GM19023 (cell line): ENCODE measurements at regions not wholly inside any gene's neighbourhood (a gene's known extent, or its start where the extent isn't known, plus 50 kb on each side); places are given as distances from the start of the nearest gene placed in this dataset.
"Not testable (repeated sequence)": the region's sequence is repeated elsewhere in the genome, so short reads cannot be mapped to it uniquely, and the experiment has no call there.

Source experiments
- ATAC-seq: cut with Tn5 transposase; IDR thresholded peaks from one replicate; pipeline ENCODE4 v1.9.1; 2021; ENCODE audit warnings: mild to moderate bottlenecking, moderate library complexity; ENCODE audit not compliant: unreplicated experiment

DNA sequence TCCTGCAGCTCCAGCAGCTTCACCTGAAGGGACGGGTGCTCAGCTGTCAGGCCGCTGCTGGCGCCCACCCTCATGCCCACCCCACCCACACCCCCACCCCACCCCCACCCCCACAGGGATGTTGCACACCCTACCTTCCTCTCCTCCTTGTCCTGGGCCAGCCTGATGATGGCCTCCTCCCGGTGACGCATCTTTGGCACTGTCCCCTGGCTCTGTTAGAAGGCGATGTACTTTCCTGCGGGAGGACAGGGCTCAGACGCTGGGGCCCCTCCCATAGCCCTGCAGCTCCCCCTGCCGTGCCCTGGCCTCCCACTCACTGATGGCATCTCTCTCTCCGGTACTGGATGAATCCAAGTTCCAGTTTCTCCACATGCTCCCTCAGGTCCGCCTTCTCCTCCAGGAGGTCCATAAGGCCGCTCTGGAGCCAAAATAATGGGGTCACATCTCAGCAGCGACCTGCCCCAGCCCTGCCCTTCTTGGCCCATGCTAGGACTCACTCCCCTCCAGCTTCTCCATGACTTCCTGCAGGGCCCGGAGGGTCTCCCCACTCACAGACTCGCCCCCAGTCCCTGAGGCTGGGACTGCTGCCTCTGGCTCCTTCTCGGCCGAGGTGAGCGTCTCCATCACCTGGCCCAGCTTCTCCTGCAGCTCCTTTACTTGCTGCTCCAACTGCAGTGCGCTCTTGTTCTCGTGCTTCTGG, 55.2 kb downstream of the GOLGA8B start:
- not testable (repeated sequence) for ATAC-seq

DNA sequence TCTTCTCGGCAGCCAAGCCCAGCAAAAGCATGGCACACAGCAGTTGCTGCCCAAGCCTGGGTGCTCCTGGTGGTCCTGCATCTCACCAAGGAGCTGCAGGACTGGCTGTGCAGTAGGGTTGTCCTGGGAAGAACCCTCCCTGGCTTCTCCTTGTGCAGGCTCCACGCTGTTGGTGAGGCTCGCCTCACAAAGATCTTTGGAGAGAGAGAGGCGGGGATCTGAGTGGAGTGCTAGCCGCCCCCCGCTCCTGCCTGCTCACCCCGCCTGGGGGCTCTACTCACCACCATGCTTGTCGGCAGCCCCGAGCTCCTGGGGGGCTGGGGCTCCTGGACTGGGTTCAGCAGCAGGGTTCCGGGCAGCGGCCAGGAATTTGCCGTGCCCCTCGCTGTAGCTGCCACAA, 55.8 kb downstream of the GOLGA8B start:
- not testable (repeated sequence) for ATAC-seq

DNA sequence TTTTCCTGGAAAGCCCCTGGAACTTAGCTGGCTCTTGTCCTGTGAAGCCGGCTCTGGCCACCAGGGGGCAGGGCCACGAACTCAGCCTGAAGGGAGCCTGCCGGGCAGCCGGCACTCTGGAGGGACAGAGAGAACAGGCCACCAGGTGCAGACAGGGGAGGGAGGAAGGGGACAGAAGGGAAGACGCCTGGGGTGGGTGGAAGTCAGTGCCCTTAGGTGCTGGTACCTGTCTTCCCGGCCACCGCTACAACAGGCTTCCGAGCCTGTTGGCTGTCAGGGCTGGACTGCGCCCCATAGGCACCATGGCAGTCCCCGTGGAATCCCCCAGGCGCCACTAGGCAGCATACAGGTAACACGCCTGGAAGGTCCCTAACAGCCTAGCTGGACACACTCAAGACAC, 59.6 kb downstream of the GOLGA8B start:
- ATAC-seq = not testable (repeated sequence)

- ATAC-seq = not testable (repeated sequence)
Measured at GRCh38 chr15:34522601-34523000, 60.9 kb downstream of the GOLGA8B start.

- ATAC-seq = not testable (repeated sequence)
Measured at GRCh38 chr15:34521802-34522485, 61.5 kb downstream of the GOLGA8B start.

- no peak for ATAC-seq
Measured at GRCh38 chr15:34520566-34520965, 62.9 kb downstream of the GOLGA8B start.

DNA sequence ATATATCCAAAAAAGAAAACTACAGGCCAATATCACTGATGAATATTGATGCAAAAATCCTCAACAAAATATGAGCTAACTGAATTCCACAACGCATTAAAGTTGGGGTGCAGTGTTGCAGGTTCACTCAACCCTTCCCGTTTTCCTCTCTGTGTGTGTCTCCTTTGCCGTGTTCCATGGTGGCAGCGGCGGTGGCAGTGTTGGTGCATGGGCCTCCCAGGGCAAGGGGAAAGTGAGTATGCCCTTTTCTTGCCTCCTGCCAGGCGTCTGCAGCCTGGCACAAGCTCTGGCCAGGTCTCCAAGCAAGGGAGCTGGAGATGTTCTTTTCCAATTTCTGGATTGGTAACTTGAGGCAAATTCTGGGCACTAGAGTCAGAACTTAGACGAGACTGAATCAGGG, 63.4 kb downstream of the GOLGA8B start:
- ATAC-seq = not testable (repeated sequence)

DNA sequence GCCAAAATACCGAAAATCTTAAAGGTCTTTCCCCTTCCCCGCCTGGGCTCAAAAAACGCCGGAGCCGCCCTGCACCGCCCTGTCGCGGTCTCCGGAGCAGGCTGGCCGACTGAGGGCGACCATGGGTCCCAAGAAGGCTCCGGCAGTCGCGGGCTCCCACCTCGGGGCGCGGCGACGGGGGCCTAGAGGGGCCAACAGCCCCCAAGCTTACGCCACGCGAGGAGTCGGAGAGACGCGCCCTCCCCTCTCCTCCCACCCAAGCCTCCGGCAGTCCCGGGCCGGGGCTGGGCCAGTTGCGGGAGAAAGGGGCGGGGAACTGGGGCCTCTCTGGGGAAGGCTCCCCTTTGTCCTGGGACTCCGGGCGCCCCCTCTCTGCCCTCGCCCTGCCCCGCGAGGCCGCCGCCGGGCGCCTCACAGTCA, 69.2 kb downstream of the GOLGA8B start:
- peak; percentile 67 for ATAC-seq

DNA sequence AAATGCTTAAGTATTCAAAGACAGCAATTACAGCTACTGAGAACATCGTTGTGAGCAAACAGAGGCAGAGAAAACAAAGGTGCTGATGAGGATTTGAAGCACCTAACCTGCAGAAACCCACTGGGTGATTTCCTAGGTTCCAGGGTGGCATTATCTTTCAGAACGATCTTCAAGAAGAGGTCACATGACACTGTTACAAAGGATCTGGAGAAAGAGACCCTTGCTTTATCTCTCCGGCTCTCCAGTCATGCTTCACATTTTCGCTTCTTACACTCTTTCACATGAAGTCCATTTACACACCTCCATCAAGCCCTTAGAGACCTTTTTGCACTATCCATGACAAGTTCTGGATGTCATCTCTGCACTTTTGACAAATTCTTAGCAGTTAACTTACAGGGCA, 70.8 kb downstream of the GOLGA8B start:
- no peak for ATAC-seq

- ATAC-seq = no peak
Measured at GRCh38 chr15:34501131-34501530, 63.5 kb upstream of the GOLGA8A start.

GRCh38 chr15:34496207-34496995, 58.8 kb upstream of the GOLGA8A start:
- no peak for ATAC-seq

DNA sequence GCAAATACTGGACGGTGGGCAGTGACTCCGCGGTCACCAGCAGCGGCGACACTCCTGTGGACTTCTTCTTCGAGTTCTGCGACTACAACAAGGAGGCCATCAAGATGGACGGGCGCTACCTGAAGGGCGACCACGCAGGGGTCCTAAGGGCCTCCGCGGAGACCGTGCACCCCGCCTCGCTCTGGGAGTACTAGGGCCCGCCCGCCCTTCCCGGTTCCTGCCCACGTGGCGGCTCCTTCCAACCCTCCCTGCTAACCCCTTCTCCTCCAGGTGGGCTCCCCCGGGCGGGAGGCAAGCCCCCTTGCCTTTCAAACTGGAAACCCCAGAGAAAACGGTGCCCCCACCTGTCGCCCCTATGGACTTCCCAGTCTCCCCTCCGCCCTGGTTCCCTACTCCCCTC, 58.1 kb upstream of the GOLGA8A start:
- ATAC-seq = not testable (repeated sequence)

DNA sequence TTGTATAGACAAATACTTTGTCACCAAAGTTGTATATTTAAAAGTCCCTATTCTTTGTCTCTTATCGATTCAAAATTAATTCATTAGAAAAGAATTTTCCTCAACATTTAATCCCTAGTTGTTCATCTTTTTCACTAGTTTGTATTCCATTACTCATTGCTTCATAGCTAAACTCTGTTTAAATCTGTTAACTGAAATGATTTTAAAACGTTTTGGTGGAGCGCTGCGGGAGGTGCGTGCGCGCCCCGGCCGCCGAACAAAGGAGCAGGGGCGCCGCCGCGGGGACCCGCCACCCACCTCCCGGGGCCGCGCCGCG, 56.4 kb upstream of the GOLGA8A start:
- ATAC-seq = no peak

GRCh38 chr15:34493001-34493400, 55.4 kb upstream of the GOLGA8A start:
- no peak for ATAC-seq

- ATAC-seq = not testable (repeated sequence)
Measured at GRCh38 chr15:34491488-34491887, 53.9 kb upstream of the GOLGA8A start.

DNA sequence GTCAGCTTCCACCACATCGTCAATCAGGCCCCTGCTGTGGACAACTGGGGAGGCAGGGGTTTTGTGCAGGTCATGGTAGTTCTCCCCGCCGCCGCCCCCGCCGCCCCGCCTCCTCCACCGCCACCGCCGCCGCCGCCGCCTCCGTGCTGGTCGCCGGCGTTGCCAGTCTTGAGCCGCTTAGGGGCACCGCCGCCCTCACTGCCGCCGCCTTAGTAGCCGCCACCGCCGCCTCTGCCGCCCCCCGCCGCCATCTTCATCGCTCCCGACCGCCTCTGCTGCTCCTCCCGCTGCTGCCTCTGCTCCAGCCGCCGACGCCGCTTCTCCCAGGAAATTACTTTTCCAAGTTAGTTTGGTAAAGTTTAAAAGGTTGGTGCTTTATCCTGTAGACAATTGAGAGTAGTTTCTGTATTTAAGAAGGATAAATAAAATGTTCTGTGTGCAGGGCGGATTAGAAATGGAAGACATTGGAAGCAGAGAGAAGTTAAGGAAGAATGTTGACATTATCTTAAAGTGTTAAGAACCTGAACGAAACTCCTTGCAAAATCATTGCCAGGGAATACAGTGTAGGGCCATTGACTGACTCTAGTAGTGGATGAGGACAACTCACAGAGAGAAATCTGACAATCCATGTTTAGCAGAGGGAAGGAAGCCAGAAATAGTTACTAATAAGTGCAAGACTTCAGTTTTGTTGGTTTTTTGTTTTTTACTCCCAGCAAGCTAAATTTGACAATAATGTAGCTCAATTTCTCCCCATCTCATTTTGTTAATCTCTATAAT, 53.0 kb upstream of the GOLGA8A start:
- ATAC-seq = no peak

DNA sequence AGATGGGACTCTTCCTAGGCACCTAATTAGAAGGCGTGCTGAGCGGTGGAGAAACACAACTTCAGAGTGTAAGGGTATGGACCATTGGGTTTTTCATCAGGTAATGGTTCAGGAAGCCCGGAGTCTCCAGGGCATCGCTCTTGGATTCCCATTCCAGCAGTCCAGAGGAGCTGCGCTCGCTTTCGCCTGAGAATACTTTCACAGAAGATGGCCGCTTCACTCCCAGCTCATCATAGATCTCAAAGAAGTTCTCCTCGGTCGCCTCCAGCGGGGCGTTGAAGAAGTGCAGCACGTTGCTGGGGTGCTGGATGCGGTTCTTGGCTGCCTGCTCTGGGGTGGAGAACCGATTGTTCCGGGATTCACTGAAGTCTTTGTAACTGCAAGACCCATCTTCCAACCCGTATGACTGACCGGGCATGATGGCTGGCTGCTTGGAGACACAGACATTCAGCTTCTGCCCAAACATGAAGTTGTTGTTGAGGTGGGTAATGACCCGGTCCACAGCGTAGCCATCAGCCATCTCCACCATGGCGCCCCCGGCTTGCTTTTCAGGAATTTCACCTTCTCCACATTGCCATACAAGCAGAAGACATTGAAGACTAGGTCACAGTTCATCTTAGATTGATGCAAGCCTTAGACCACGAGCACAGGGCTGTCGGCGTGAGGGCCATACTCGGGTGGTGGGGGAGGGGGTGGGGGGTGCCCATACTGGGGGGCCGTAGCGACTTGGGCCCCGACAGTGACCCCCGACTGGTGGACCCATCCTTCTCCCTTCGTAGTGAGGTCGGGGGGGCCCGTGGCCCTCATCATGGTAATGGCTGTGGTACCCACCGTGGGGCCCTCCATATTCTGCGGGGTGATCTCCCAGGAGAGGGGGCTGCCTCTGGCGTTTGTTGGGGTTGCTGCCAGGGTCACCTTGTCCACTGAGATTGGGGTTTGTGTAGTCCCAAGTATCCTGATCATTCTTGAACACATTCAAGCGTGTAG, 51.7 kb upstream of the GOLGA8A start:
- ATAC-seq = not testable (repeated sequence)
